WTC11 (cell line): ENCODE measurements at regions not wholly inside any gene's neighbourhood (a gene's known extent, or its start where the extent isn't known, plus 50 kb on each side); places are given as distances from the start of the nearest gene placed in this dataset.
"Not testable (repeated sequence)": the region's sequence is repeated elsewhere in the genome, so short reads cannot be mapped to it uniquely, and the experiment has no call there.

Experiments used
- ATAC-seq: fragments of 200-7000 bp; cut with Tn5 transposase; 2 replicates; pipeline ENCODE4 v1.10.0; 2021; ENCODE audit warnings: mild to moderate bottlenecking, moderate library complexity
- CTCF ChIA-PET: fragments of 300-600 bp; sonication (Branson Sonifier 250); formaldehyde crosslinking; loops from one replicate; lab custom pipeline; 2021; ENCODE audit warnings: antibody characterized with exemption; lab: Charles Lee
- POLR2A ChIA-PET: fragments of 350-600 bp; sonication (Branson Sonifier 250); formaldehyde crosslinking; loops from one replicate; lab custom pipeline; 2021; ENCODE audit warnings: antibody characterized with exemption; lab: Charles Lee
- DNase-seq: peaks from one replicate; pipeline ENCODE4 v3.0.0; 2021; ENCODE audit warnings: low spot score
- H3K27ac Mint-ChIP-seq: 2 replicates; pipeline ENCODE4 v1.8.0; 2021; ENCODE audit warnings: mixed read lengths
- H3K27me3 Mint-ChIP-seq: 2 replicates; pipeline ENCODE4 v1.8.0; 2021; ENCODE audit warnings: low read depth, mild to moderate bottlenecking, moderate library complexity, mixed read lengths
- H3K36me3 Mint-ChIP-seq: 2 replicates; pipeline ENCODE4 v1.8.0; 2021; ENCODE audit warnings: mixed read lengths
- H3K4me1 Mint-ChIP-seq: 2 replicates; pipeline ENCODE4 v1.8.0; 2022; ENCODE audit warnings: mixed read lengths
- H3K4me3 Mint-ChIP-seq: 2 replicates; pipeline ENCODE4 v1.8.0; 2021; ENCODE audit warnings: mild to moderate bottlenecking, moderate library complexity, mixed read lengths
- H3K9me3 Mint-ChIP-seq: 2 replicates; pipeline ENCODE4 v1.8.0; 2021; ENCODE audit warnings: mixed read lengths
- CBFB ChIP-seq: sonication (generic); formaldehyde crosslinking; IDR thresholded peaks from 2 replicates; pipeline ENCODE4 v1.8.1; 2022; ENCODE audit warnings: mild to moderate bottlenecking, low read depth, missing genetic modification reagents
- CREM ChIP-seq: sonication (generic); formaldehyde crosslinking; IDR thresholded peaks from 2 replicates; pipeline ENCODE4 v1.8.1; 2022; ENCODE audit warnings: mild to moderate bottlenecking, missing genetic modification reagents, moderate library complexity
- EMX1 ChIP-seq: fragments of 250-450 bp; sonication (Bioruptor Pico); IDR thresholded peaks from 2 replicates; pipeline ENCODE4 v1.8.0; 2021; ENCODE audit warnings: mild to moderate bottlenecking
- ESRRA ChIP-seq: sonication (generic); formaldehyde crosslinking; IDR thresholded peaks from 2 replicates; pipeline ENCODE4 v1.8.1; 2022; ENCODE audit warnings: mild to moderate bottlenecking, missing genetic modification reagents, borderline replicate concordance
- FOXK1 ChIP-seq: sonication (generic); formaldehyde crosslinking; IDR thresholded peaks from 2 replicates; pipeline ENCODE4 v1.8.0; 2022; ENCODE audit warnings: mild to moderate bottlenecking, moderate library complexity, missing genetic modification reagents
- HMGA2 ChIP-seq: fragments of 250-450 bp; sonication (Bioruptor Pico); IDR thresholded peaks from 2 replicates; pipeline ENCODE4 v1.4.0; 2021; ENCODE audit warnings: mild to moderate bottlenecking, moderate library complexity
- HMGXB4 ChIP-seq: sonication (generic); formaldehyde crosslinking; IDR thresholded peaks from 2 replicates; pipeline ENCODE4 v1.8.1; 2023; ENCODE audit warnings: mild to moderate bottlenecking, moderate library complexity, missing genetic modification reagents
- JUN ChIP-seq: sonication (generic); formaldehyde crosslinking; IDR thresholded peaks from 2 replicates; pipeline ENCODE4 v1.8.0; 2023; ENCODE audit warnings: mild to moderate bottlenecking, missing genetic modification reagents
- KAT7 ChIP-seq: sonication (generic); formaldehyde crosslinking; IDR thresholded peaks from 2 replicates; pipeline ENCODE4 v1.8.1; 2023; ENCODE audit warnings: missing genetic modification reagents, mild to moderate bottlenecking, borderline replicate concordance
- NFYB ChIP-seq: sonication (generic); formaldehyde crosslinking; conservative IDR thresholded peaks from 2 replicates; pipeline ENCODE4 v1.8.0; 2022; ENCODE audit warnings: low read depth, missing genetic modification reagents
- NR1H2 ChIP-seq: sonication (generic); formaldehyde crosslinking; IDR thresholded peaks from 2 replicates; pipeline ENCODE4 v1.9.0; 2021; ENCODE audit warnings: mild to moderate bottlenecking, moderate library complexity, missing genetic modification reagents
- PREB ChIP-seq: sonication (generic); formaldehyde crosslinking; IDR thresholded peaks from 2 replicates; pipeline ENCODE4 v1.8.1; 2022; ENCODE audit warnings: mild to moderate bottlenecking, missing genetic modification reagents, moderate library complexity, borderline replicate concordance
- SMAD3 ChIP-seq: sonication (generic); formaldehyde crosslinking; IDR thresholded peaks from 2 replicates; pipeline ENCODE4 v1.8.0; 2022; ENCODE audit warnings: missing genetic modification reagents, mild to moderate bottlenecking, borderline replicate concordance
- SOX15 ChIP-seq: fragments of 250-450 bp; sonication (Bioruptor Pico); IDR thresholded peaks from 2 replicates; pipeline ENCODE4 v1.9.0; 2021; ENCODE audit warnings: mild to moderate bottlenecking
- TEAD4 ChIP-seq: sonication (generic); formaldehyde crosslinking; IDR thresholded peaks from 2 replicates; pipeline ENCODE4 v1.8.0; 2022; ENCODE audit warnings: mild to moderate bottlenecking, missing genetic modification reagents
- ZNF263 ChIP-seq: sonication (generic); formaldehyde crosslinking; IDR thresholded peaks from 2 replicates; pipeline ENCODE4 v1.8.1; 2022; ENCODE audit warnings: low read depth, mild to moderate bottlenecking, moderate library complexity, missing genetic modification reagents
- ZNF396 ChIP-seq: fragments of 250-450 bp; sonication (Bioruptor Pico); IDR thresholded peaks from 2 replicates; pipeline ENCODE4 v1.8.0; 2021; ENCODE audit warnings: mild to moderate bottlenecking, moderate library complexity, borderline replicate concordance
- ZNF425 ChIP-seq: fragments of 250-450 bp; sonication (Bioruptor Pico); conservative IDR thresholded peaks from 2 replicates; pipeline ENCODE4 v1.9.0; 2021; ENCODE audit warnings: mild to moderate bottlenecking
- ZSCAN18 ChIP-seq: fragments of 250-450 bp; sonication (Bioruptor Pico); IDR thresholded peaks from 2 replicates; pipeline ENCODE4 v2.1.2; 2022; ENCODE audit warnings: mild to moderate bottlenecking, moderate library complexity

- H3K27me3 Mint-ChIP-seq: peaks cover 6% of the 10 kb centered on the region
- CTCF ChIA-PET: no interaction called here
- no peak for TF ChIP-seq PREB
- no peak for TF ChIP-seq HMGXB4 (CRISPR knock-in tag)
- no peak for DNase-seq
- POLR2A ChIA-PET: no interaction called here
- no peaks in the 10 kb centered on the region for H3K9me3 Mint-ChIP-seq
- no peaks in the 10 kb centered on the region for H3K36me3 Mint-ChIP-seq
- no peak overlapping the region for H3K4me3 Mint-ChIP-seq
- H3K27ac Mint-ChIP-seq: no peak overlapping the region
- peaks cover 14% of the 10 kb centered on the region for H3K4me1 Mint-ChIP-seq
- no peak for ATAC-seq
Measured at GRCh38 chr13:28573595-28574373, 78.9 kb upstream of the FLT1 start.

GRCh38 chr13:28572871-28573270 is 77.9 kb upstream of the FLT1 start:
- H3K27ac Mint-ChIP-seq: no peak overlapping the region
- POLR2A ChIA-PET: no interaction called here
- ATAC-seq: no peak
- H3K4me3 Mint-ChIP-seq: no peak overlapping the region
- no peak for TF ChIP-seq ZNF396
- TF ChIP-seq CREM (CRISPR knock-in tag): no peak
- TF ChIP-seq ESRRA (CRISPR knock-in tag): no peak
- no peak for TF ChIP-seq ZSCAN18 (CRISPR knock-in tag)
- no peak for TF ChIP-seq NFYB (CRISPR knock-in tag)
- TF ChIP-seq ZNF425 (CRISPR knock-in tag): no peak
- TF ChIP-seq KAT7 (CRISPR knock-in tag): no peak
- TF ChIP-seq SOX15 (CRISPR knock-in tag): no peak
- TF ChIP-seq, all 79 proteins: peak for 0
- CTCF ChIA-PET: no interaction called here
- H3K4me1 Mint-ChIP-seq: peaks cover 13% of the 10 kb centered on the region
- H3K36me3 Mint-ChIP-seq: no peaks in the 10 kb centered on the region
- DNase-seq: no peak
- peaks cover 4% of the 10 kb centered on the region for H3K27me3 Mint-ChIP-seq
- no peaks in the 10 kb centered on the region for H3K9me3 Mint-ChIP-seq

GRCh38 chr13:28570356-28570755 is 75.4 kb upstream of the FLT1 start:
- H3K36me3 Mint-ChIP-seq, POLR2A ChIA-PET, H3K4me3 Mint-ChIP-seq, ATAC-seq, DNase-seq, H3K27me3 Mint-ChIP-seq, CTCF ChIA-PET, H3K27ac Mint-ChIP-seq, H3K9me3 Mint-ChIP-seq: not testable (repeated sequence)
- H3K4me1 Mint-ChIP-seq: peaks cover 12% of the 10 kb centered on the region; the same call in 1 of the 2 replicates

GRCh38 chr13:28569886-28570285 is 75.0 kb upstream of the FLT1 start:
- POLR2A ChIA-PET: no interaction called here
- Mint-ChIP-seq H3K4me1 (peaks cover 11% of the 10 kb centered on the region), H3K27ac (no peak overlapping the region), H3K9me3 (no peaks in the 10 kb centered on the region), H3K27me3 (peaks cover 4% of the 10 kb centered on the region; the same call in 1 of the 2 replicates), H3K4me3 (no peak overlapping the region), H3K36me3 (no peaks in the 10 kb centered on the region)
- ATAC-seq (no peak), DNase-seq (no peak)
- CTCF ChIA-PET: no interaction called here
- TF ChIP-seq EMX1 (CRISPR knock-in tag) (no peak), HMGA2 (no peak), FOXK1 (CRISPR knock-in tag) (no peak), NFYB (CRISPR knock-in tag) (no peak), JUN (no peak), NR1H2 (CRISPR knock-in tag) (no peak), ZNF425 (CRISPR knock-in tag) (no peak), TEAD4 (CRISPR knock-in tag) (no peak), CREM (CRISPR knock-in tag) (no peak), ZNF263 (CRISPR knock-in tag) (no peak), CBFB (no peak), SMAD3 (CRISPR knock-in tag) (no peak)
